Colonic mucosa (tissue), 4 donors: ENCODE measurements at regions not wholly inside any gene's neighbourhood (a gene's known extent, or its start where the extent isn't known, plus 50 kb on each side); places are given as distances from the start of the nearest gene placed in this dataset.

Experiments
- DNase-seq: peaks from one replicate; pipeline ENCODE4 v3.0.0-alpha.2; 2020
- H3K27ac ChIP-seq: fragments of 200-600 bp; one replicate; pipeline ENCODE4 v1.8.0; 2021
- H3K27me3 ChIP-seq: fragments of 200-600 bp; one replicate; pipeline ENCODE4 v1.8.0; 2021
- H3K36me3 ChIP-seq: fragments of 200-600 bp; one replicate; pipeline ENCODE4 v1.8.0; 2021
- H3K4me1 ChIP-seq: fragments of 200-600 bp; one replicate; pipeline ENCODE4 v1.8.0; 2021; ENCODE audit warnings: mild to moderate bottlenecking
- H3K4me3 ChIP-seq: fragments of 200-600 bp; one replicate; pipeline ENCODE4 v1.8.0; 2021
- H3K9ac ChIP-seq, 2 donors: one replicate each; pipeline ENCODE4 v1.7.0; 2013; ENCODE audit warnings: control low read depth in 2 of 2, low read depth in 2 of 2, low read length in 2 of 2
- H3K9me3 ChIP-seq: fragments of 200-600 bp; one replicate; pipeline ENCODE4 v1.8.0; 2021
- intact Hi-C: fragments of 100-400 bp; cut with DNase I; formaldehyde crosslinking; loops from one replicate; pipeline ENCODE4 v1.14.1; 2022
- TF ChIP-seq, protein P1 (sequence below): fragments of 200-600 bp; IDR thresholded peaks from one replicate; pipeline ENCODE4 v1.8.0; 2022; ENCODE audit warnings: antibody characterized with exemption, mild to moderate bottlenecking
- donor health status: healthy.
- donor health status: DM: no; HTN: no; CAD: no.
- donor health status: DM: no; HTN: no; CAD: no.

DNA sequence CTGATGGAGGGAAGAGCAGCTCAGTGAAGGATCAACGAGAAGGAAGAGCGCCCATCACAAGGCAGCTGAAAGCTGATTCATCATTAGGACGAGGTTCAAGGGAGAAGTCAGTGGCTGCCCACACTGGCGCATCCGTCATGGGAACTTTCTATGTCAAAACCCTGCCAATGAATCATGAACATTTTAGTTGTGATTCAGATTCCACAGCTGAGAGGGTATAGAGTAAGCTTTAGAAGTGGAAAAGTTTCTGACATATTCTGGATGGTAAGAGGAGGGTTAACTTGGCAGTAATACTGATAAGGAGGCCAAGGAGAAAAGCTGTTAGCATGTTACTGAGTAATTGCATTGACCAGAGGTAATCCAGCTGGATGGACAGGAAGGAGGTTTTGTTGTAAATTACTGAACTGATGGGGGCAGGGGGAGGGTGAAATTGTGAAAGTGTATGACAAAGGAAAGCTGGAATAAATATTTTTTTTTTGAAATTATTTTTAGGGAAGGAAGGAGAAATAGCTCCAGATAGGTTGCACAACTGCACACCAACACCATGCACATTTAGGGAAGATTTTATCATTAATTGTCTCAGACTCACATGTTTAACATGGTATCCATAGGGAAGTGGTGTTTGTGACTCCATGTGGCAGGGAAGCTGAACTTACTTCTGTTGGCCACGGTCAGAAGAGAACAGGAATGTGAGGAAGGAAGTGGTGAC, 78.3 kb upstream of the NRP1 start:
- intact Hi-C loops = no loop called here

DNA sequence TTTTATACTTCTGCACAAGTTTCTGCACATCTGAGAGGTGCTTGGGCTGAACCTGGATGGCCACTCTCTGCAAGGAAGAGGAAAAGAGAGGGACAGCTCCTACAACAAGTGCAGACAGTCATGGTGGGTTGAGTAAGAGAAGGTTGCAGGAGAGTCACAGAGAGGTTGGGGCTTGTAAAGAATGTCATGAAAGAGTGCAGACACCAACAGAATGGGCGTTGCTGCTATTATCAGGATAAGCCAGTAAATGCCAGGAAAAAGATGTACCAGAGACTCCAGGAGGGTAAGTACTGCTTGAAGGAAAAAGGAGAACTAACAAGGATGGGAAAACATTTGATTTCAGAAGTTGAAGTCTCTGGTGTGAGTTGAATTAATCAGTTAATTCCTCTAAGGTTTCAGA, 77.8 kb upstream of the NRP1 start:
- H3K36me3 ChIP-seq = no peaks in the 10 kb centered on the region
- no peaks in the 10 kb centered on the region for H3K9me3 ChIP-seq
- no peaks in the 10 kb centered on the region for H3K4me1 ChIP-seq
- no peaks in the 10 kb centered on the region for H3K27me3 ChIP-seq
- no peak overlapping the region for H3K27ac ChIP-seq
- TF ChIP-seq, protein P1, sequence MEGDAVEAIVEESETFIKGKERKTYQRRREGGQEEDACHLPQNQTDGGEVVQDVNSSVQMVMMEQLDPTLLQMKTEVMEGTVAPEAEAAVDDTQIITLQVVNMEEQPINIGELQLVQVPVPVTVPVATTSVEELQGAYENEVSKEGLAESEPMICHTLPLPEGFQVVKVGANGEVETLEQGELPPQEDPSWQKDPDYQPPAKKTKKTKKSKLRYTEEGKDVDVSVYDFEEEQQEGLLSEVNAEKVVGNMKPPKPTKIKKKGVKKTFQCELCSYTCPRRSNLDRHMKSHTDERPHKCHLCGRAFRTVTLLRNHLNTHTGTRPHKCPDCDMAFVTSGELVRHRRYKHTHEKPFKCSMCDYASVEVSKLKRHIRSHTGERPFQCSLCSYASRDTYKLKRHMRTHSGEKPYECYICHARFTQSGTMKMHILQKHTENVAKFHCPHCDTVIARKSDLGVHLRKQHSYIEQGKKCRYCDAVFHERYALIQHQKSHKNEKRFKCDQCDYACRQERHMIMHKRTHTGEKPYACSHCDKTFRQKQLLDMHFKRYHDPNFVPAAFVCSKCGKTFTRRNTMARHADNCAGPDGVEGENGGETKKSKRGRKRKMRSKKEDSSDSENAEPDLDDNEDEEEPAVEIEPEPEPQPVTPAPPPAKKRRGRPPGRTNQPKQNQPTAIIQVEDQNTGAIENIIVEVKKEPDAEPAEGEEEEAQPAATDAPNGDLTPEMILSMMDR = no peak
- H3K4me3 ChIP-seq = no peak overlapping the region
- no peak for DNase-seq
- intact Hi-C loops = no loop called here
- H3K9ac ChIP-seq = no peak overlapping the region

More for the DNA sequence above, 78.3 kb upstream of the NRP1 start:
- no peaks in the 10 kb centered on the region for H3K9me3 ChIP-seq
- TF ChIP-seq, protein P1 = no peak
- no peaks in the 10 kb centered on the region for H3K4me1 ChIP-seq
- no peak overlapping the region for H3K4me3 ChIP-seq
- no peaks in the 10 kb centered on the region for H3K27me3 ChIP-seq
- no peak for DNase-seq
- H3K27ac ChIP-seq = no peak overlapping the region
- no peaks in the 10 kb centered on the region for H3K36me3 ChIP-seq
- no peak overlapping the region for H3K9ac ChIP-seq

DNA sequence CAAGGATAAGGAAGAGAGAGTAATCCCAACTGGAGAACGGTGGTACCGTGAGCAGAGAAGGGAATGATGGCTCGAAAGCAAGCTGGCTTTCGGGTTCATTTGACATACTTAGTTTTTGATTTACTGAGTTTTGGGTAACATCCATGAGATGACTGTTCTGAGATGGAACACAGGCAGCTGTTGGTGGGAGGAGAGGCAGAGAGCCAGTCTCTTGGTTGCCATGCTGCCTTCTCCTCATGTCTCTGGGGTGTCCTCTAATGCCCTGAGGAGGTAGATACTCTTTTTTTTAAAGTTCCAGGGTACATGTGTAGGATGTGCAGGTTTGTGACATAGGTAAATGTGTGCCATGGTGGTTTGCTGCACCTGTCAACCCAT, 76.4 kb upstream of the NRP1 start:
- H3K9me3 ChIP-seq = no peaks in the 10 kb centered on the region
- H3K9ac ChIP-seq = no peak overlapping the region
- no peaks in the 10 kb centered on the region for H3K36me3 ChIP-seq
- no peak overlapping the region for H3K4me3 ChIP-seq
- DNase-seq = no peak
- TF ChIP-seq, protein P1 = no peak
- H3K4me1 ChIP-seq = no peaks in the 10 kb centered on the region
- H3K27ac ChIP-seq = no peak overlapping the region
- intact Hi-C loops = no loop called here
- no peaks in the 10 kb centered on the region for H3K27me3 ChIP-seq

DNA sequence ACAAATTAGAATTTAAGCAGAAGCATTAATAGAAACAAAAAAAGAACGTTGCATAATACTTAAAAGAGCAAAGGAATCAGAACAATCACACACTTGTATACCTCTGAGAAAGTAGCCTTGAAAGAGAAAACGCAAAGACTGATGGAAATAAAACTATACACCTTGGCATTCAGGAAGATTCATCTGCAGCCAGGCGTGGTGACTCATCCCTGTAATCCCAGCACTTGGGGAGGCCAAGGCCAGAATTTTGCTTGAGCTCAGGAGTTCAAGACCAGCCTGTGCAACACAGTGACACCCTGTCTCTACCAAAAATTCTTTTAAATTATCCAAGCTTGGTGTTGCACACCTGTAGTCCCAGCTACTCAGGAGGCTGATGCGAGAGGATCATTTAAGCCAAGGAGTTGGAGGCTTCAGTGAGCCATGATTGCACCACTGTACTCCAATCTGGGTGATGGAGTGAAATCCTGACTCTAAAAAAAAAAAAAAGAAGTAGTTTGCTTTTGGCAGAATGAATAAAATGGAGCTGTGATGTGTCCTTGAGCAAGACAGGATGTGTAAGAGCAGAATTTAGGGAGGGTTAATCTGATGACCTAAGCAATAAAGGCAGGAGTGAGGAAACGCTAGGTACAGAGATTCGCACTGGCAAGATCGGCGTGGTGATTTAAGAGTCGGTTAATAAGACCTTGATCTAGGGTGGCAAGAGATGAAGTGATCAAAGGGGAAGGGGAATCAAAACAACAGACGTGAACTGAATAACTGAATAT, 75.8 kb upstream of the NRP1 start:
- Histone ChIP-seq H3K27me3 (no peaks in the 10 kb centered on the region), H3K4me3 (no peak overlapping the region), H3K9me3 (no peaks in the 10 kb centered on the region), H3K27ac (no peak overlapping the region), H3K36me3 (no peaks in the 10 kb centered on the region), H3K9ac (no peak overlapping the region), H3K4me1 (no peaks in the 10 kb centered on the region)
- intact Hi-C loops = no loop called here
- no peak for DNase-seq
- TF ChIP-seq, protein P1 = no peak

DNA sequence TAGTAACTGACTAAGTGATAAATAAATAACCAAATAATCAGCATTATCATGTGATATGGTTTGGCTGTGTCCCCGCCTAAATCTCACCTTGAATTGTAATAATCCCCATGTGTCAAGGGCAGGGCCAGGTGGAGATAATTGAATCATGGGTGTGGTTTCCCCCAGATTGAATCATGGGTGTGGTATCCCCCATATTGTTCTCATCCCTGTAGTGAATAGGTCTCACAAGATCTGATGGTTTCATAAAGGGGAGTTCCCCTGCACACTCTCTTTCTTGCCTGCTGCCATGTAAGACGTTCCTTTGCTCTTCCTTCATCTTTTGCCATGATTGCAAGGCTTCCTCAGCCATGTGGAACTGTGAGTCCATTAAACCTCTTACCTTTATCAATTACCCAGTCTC, 72.1 kb upstream of the NRP1 start:
- DNase-seq = no peak
- no peak overlapping the region for H3K9ac ChIP-seq
- no peak overlapping the region for H3K27ac ChIP-seq
- TF ChIP-seq, protein P1 = no peak
- no peaks in the 10 kb centered on the region for H3K27me3 ChIP-seq
- no peaks in the 10 kb centered on the region for H3K4me1 ChIP-seq
- H3K4me3 ChIP-seq = no peak overlapping the region
- H3K36me3 ChIP-seq = no peaks in the 10 kb centered on the region
- no peaks in the 10 kb centered on the region for H3K9me3 ChIP-seq
- intact Hi-C loops = no loop called here
